Vagina (tissue), 2 donors: ENCODE measurements at regions not wholly inside any gene's neighbourhood (a gene's known extent, or its start where the extent isn't known, plus 50 kb on each side); places are given as distances from the start of the nearest gene placed in this dataset.

Experiments used
- DNase-seq, 2 donors: peaks; one replicate each; pipeline ENCODE4 v3.0.0-alpha.2; 2017; ENCODE audit errors: extremely low spot score in 2 of 2
- H3K27ac ChIP-seq: fragments of 200-600 bp; sonication (generic); one replicate; pipeline ENCODE4 v1.5.1; 2019
- H3K27me3 ChIP-seq: fragments of 200-600 bp; sonication (generic); one replicate; pipeline ENCODE4 v1.5.1; 2019
- H3K36me3 ChIP-seq, 2 donors: fragments of 200-600 bp; sonication (generic); one replicate each; pipeline ENCODE4 v1.5.1; 2017 to 2019
- H3K4me1 ChIP-seq: fragments of 200-600 bp; sonication (generic); one replicate; pipeline ENCODE4 v1.5.1; 2019
- H3K4me3 ChIP-seq, 2 donors: fragments of 200-600 bp; sonication (generic); 1 replicate in 1 of 2; 2 replicates in 1 of 2; pipeline ENCODE4 v1.5.1; 2016 to 2019
- H3K9me3 ChIP-seq: fragments of 200-600 bp; sonication (generic); one replicate; pipeline ENCODE4 v1.5.1; 2019
- CTCF ChIP-seq, 3 experiments: fragments of 450-650 bp in 2 of 3; fragments of 200-600 bp in 1 of 3; sonication (generic) in 1 of 3; IDR thresholded peaks; one replicate each; pipeline ENCODE4 v1.5.1; 2017 to 2019; ENCODE audit warnings: antibody characterized with exemption in 3 of 3, mild to moderate bottlenecking in 2 of 3, moderate library complexity in 2 of 3
- POLR2A ChIP-seq, 2 donors: fragments of 450-650 bp; IDR thresholded peaks; one replicate each; pipeline ENCODE4 v1.6.1; 2017; ENCODE audit warnings: antibody characterized with exemption in 2 of 2, mild to moderate bottlenecking in 2 of 2, moderate library complexity in 2 of 2
- POLR2AphosphoS5 ChIP-seq, 2 donors: sonication (generic); formaldehyde crosslinking; IDR thresholded peaks; one replicate each; pipeline ENCODE4 v1.9.0; 2017; ENCODE audit warnings: antibody characterized with exemption in 2 of 2, mild to moderate bottlenecking in 2 of 2, low read depth in 1 of 2; ENCODE audit not compliant: insufficient read depth in 1 of 2
- intact Hi-C: fragments of 100-400 bp; cut with DNase I; formaldehyde crosslinking; loops from one replicate; pipeline ENCODE4 v1.15.1; 2023

GRCh38 chr18:14930576-14930975, 182.6 kb downstream of the ANKRD30B start:
- no peaks in the 10 kb centered on the region for H3K27me3 ChIP-seq
- H3K4me1 ChIP-seq = no peaks in the 10 kb centered on the region
- H3K27ac ChIP-seq = no peak overlapping the region
- intact Hi-C loops = no loop called here
- DNase-seq = peak in 1 of 2 donors; percentile 34
- no peak for TF ChIP-seq CTCF (IDR thresholded peaks at IDR 0.05)
- TF ChIP-seq POLR2AphosphoS5 (IDR thresholded peaks at IDR 0.05; ENCODE audit: insufficient read depth in 1 of 2, low read depth in 1 of 2) = no peak
- no peak for TF ChIP-seq POLR2A (IDR thresholded peaks at IDR 0.05)
- H3K9me3 ChIP-seq = no peaks in the 10 kb centered on the region
- H3K36me3 ChIP-seq = no peaks in the 10 kb centered on the region
- H3K4me3 ChIP-seq = no peak overlapping the region

DNA sequence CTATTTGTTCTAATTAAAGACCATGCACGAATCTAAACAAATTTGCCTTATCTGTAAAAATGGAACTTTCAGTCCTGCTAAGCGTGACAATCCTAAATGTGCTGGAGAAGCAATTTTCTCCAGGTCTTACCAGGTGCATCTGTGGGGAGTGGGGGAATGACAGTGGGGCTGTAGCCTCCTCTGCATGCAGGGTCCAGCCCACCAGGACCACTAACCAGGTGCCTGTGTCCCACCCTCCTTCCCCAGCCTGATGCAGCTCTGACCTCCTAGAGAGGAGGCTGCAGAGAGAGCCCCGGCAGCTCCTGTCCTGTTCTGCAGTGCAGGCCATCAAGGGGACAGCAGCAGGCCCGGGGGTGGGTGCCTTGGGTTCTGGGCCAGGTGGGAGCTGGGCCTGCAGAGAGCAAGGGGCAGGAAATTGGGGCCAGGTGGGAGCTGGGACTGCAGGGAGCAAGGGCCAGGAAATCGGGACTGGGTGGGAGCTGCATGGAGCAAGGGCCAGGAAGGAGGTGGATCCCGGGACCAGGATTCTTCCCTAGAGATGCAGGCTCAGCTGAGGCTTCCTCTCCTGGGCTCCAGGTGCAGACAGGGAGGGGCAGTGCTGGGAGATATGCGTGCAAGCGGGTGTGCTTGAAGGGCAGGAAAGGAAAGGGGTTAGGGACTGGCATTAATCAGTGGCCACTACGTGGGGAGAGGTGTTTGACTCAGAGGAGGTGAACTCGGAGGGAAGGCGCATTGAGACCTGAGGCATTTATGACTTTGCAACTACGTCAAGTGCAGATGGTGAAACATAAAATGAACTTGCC, 185.3 kb downstream of the ANKRD30B start:
- TF ChIP-seq CTCF (IDR thresholded peaks at IDR 0.05) (no peak), POLR2AphosphoS5 (IDR thresholded peaks at IDR 0.05; ENCODE audit: insufficient read depth in 1 of 2, low read depth in 1 of 2) (no peak), POLR2A (IDR thresholded peaks at IDR 0.05) (no peak)
- no peaks in the 10 kb centered on the region for H3K4me1 ChIP-seq
- no peaks in the 10 kb centered on the region for H3K9me3 ChIP-seq
- H3K36me3 ChIP-seq = no peaks in the 10 kb centered on the region
- no peak overlapping the region for H3K4me3 ChIP-seq
- DNase-seq = peak; percentile 65 to 90
- H3K27ac ChIP-seq = no peak overlapping the region
- intact Hi-C loops = no loop called here
- H3K27me3 ChIP-seq = no peaks in the 10 kb centered on the region

- Histone ChIP-seq H3K36me3 (no peaks in the 10 kb centered on the region), H3K4me3 (no peak overlapping the region), H3K4me1 (no peaks in the 10 kb centered on the region), H3K9me3 (no peaks in the 10 kb centered on the region), H3K27ac (no peak overlapping the region), H3K27me3 (no peaks in the 10 kb centered on the region)
- intact Hi-C loops = no loop called here
- TF ChIP-seq CTCF (IDR thresholded peaks at IDR 0.05) (no peak), POLR2AphosphoS5 (IDR thresholded peaks at IDR 0.05; ENCODE audit: insufficient read depth in 1 of 2, low read depth in 1 of 2) (no peak), POLR2A (IDR thresholded peaks at IDR 0.05) (no peak)
- DNase-seq = peak in 1 of 2 donors; percentile 72
Measured at GRCh38 chr18:14933964-14934363, 186.0 kb downstream of the ANKRD30B start.

DNA sequence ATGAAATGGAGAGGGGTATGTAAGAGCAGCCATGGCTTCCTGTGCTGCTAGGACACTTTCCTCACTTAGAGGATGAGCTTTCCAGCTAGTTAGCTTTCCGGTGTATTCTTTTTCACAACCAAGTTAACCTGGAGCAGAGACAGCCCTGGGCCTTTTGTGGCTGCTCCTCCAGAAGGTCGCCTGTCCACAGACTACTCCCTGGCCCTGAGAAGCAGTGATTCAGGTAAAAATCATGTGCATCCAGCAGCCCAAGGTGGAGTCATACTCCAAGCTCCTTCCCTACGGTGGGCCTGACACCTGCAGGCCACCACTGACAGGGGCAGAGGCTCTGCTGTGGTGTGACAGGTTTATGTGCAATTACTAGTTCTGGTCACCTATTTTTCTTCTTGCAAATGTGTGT, 187.2 kb downstream of the ANKRD30B start:
- Histone ChIP-seq H3K9me3 (no peaks in the 10 kb centered on the region), H3K4me3 (no peak overlapping the region), H3K4me1 (no peaks in the 10 kb centered on the region), H3K27me3 (no peaks in the 10 kb centered on the region), H3K36me3 (no peaks in the 10 kb centered on the region), H3K27ac (no peak overlapping the region)
- DNase-seq = peak in 1 of 2 donors; percentile 74
- TF ChIP-seq POLR2A (IDR thresholded peaks at IDR 0.05) = no peak
- TF ChIP-seq POLR2AphosphoS5 (IDR thresholded peaks at IDR 0.05; ENCODE audit: insufficient read depth in 1 of 2, low read depth in 1 of 2) = no peak
- TF ChIP-seq CTCF (IDR thresholded peaks at IDR 0.05) = no peak
- intact Hi-C loops = no loop called here

DNA sequence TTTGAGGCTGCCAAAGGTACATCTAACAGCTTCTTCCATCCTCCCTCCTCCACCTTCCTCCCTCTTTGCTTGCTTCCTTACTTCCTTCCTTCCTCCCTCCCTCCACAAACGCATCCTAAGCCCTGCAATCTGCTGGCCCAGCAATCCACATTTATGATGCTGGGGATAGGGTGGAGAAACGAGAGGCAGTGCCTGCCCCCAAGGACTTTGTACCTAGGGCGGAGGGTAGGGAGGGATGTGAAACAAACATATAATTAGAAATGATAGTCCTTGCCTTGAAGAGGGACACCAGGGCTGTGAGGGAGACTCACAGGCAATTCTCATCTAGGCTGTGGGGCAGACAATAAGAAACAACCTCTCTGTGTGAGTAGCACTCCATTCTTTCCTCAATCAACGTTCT, 188.3 kb downstream of the ANKRD30B start:
- Histone ChIP-seq H3K27ac (no peak overlapping the region), H3K4me1 (no peaks in the 10 kb centered on the region), H3K36me3 (no peaks in the 10 kb centered on the region), H3K27me3 (no peaks in the 10 kb centered on the region), H3K4me3 (no peak overlapping the region), H3K9me3 (no peaks in the 10 kb centered on the region)
- TF ChIP-seq CTCF (IDR thresholded peaks at IDR 0.05) = no peak
- TF ChIP-seq POLR2AphosphoS5 (IDR thresholded peaks at IDR 0.05; ENCODE audit: insufficient read depth in 1 of 2, low read depth in 1 of 2) = no peak
- no peak for TF ChIP-seq POLR2A (IDR thresholded peaks at IDR 0.05)
- DNase-seq = peak in 1 of 2 donors; percentile 56
- intact Hi-C loops = no loop called here
